Colonic mucosa (tissue), 4 donors: ENCODE measurements at regions not wholly inside any gene's neighbourhood (a gene's known extent, or its start where the extent isn't known, plus 50 kb on each side); places are given as distances from the start of the nearest gene placed in this dataset.

Source experiments
- DNase-seq: peaks from one replicate; pipeline ENCODE4 v3.0.0-alpha.2; 2020
- H3K27ac ChIP-seq: fragments of 200-600 bp; one replicate; pipeline ENCODE4 v1.8.0; 2021
- H3K27me3 ChIP-seq: fragments of 200-600 bp; one replicate; pipeline ENCODE4 v1.8.0; 2021
- H3K36me3 ChIP-seq: fragments of 200-600 bp; one replicate; pipeline ENCODE4 v1.8.0; 2021
- H3K4me1 ChIP-seq: fragments of 200-600 bp; one replicate; pipeline ENCODE4 v1.8.0; 2021; ENCODE audit warnings: mild to moderate bottlenecking
- H3K4me3 ChIP-seq: fragments of 200-600 bp; one replicate; pipeline ENCODE4 v1.8.0; 2021
- H3K9ac ChIP-seq, 2 donors: one replicate each; pipeline ENCODE4 v1.7.0; 2013; ENCODE audit warnings: control low read depth in 2 of 2, low read depth in 2 of 2, low read length in 2 of 2
- H3K9me3 ChIP-seq: fragments of 200-600 bp; one replicate; pipeline ENCODE4 v1.8.0; 2021
- CTCF ChIP-seq: fragments of 200-600 bp; IDR thresholded peaks from one replicate; pipeline ENCODE4 v1.8.0; 2022; ENCODE audit warnings: antibody characterized with exemption, mild to moderate bottlenecking
- intact Hi-C: fragments of 100-400 bp; cut with DNase I; formaldehyde crosslinking; loops from one replicate; pipeline ENCODE4 v1.14.1; 2022
- donor health status: healthy.
- donor health status: DM: no; HTN: no; CAD: no.
- donor health status: DM: no; HTN: no; CAD: no.

- no peaks in the 10 kb centered on the region for H3K4me1 ChIP-seq
- no peaks in the 10 kb centered on the region for H3K36me3 ChIP-seq
- intact Hi-C loops = no loop called here
- H3K9me3 ChIP-seq = no peaks in the 10 kb centered on the region
- no peak overlapping the region for H3K4me3 ChIP-seq
- no peaks in the 10 kb centered on the region for H3K27me3 ChIP-seq
- no peak overlapping the region for H3K9ac ChIP-seq
- TF ChIP-seq CTCF = no peak
- H3K27ac ChIP-seq = no peak overlapping the region
- no peak for DNase-seq
These were observed 1249.6 kb upstream of the FAM98A start for GRCh38 chr2:34848691-34849090.

GRCh38 chr2:34848132-34848531 is 1249.0 kb upstream of the FAM98A start:
- Histone ChIP-seq H3K4me3 (no peak overlapping the region), H3K9me3 (no peaks in the 10 kb centered on the region), H3K9ac (no peak overlapping the region), H3K27me3 (no peaks in the 10 kb centered on the region), H3K36me3 (no peaks in the 10 kb centered on the region), H3K27ac (no peak overlapping the region), H3K4me1 (no peaks in the 10 kb centered on the region)
- DNase-seq = no peak
- intact Hi-C loops = no loop called here
- TF ChIP-seq CTCF = no peak

- Histone ChIP-seq H3K36me3 (no peaks in the 10 kb centered on the region), H3K9ac (no peak overlapping the region), H3K9me3 (no peaks in the 10 kb centered on the region), H3K27me3 (no peaks in the 10 kb centered on the region), H3K4me3 (no peak overlapping the region), H3K4me1 (no peaks in the 10 kb centered on the region), H3K27ac (no peak overlapping the region)
- TF ChIP-seq CTCF = no peak
- intact Hi-C loops = no loop called here
- no peak for DNase-seq
These were observed 1245.5 kb upstream of the FAM98A start for GRCh38 chr2:34844629-34845028.

- intact Hi-C loops = no loop called here
- TF ChIP-seq CTCF = no peak
These were observed 1239.3 kb upstream of the FAM98A start for GRCh38 chr2:34838408-34838807.

GRCh38 chr2:34836361-34836760 is 1237.3 kb upstream of the FAM98A start:
- intact Hi-C loops = no loop called here
- H3K27me3 ChIP-seq = no peaks in the 10 kb centered on the region
- H3K9me3 ChIP-seq = no peaks in the 10 kb centered on the region
- DNase-seq = no peak
- no peaks in the 10 kb centered on the region for H3K36me3 ChIP-seq
- H3K27ac ChIP-seq = no peak overlapping the region
- H3K4me3 ChIP-seq = no peak overlapping the region
- H3K4me1 ChIP-seq = no peaks in the 10 kb centered on the region
- no peak for TF ChIP-seq CTCF
- H3K9ac ChIP-seq = no peak overlapping the region

More at GRCh38 chr2:34838408-34838807, 1239.3 kb upstream of the FAM98A start:
- Histone ChIP-seq H3K9me3 (no peaks in the 10 kb centered on the region), H3K36me3 (no peaks in the 10 kb centered on the region), H3K4me3 (no peak overlapping the region), H3K4me1 (no peaks in the 10 kb centered on the region), H3K9ac (no peak overlapping the region), H3K27ac (no peak overlapping the region), H3K27me3 (no peaks in the 10 kb centered on the region)
- DNase-seq = no peak

GRCh38 chr2:34831096-34831495 is 1232.0 kb upstream of the FAM98A start:
- DNase-seq = no peak
- Histone ChIP-seq H3K27me3 (no peaks in the 10 kb centered on the region), H3K27ac (no peak overlapping the region), H3K4me3 (no peak overlapping the region), H3K9me3 (no peaks in the 10 kb centered on the region), H3K36me3 (no peaks in the 10 kb centered on the region), H3K9ac (no peak overlapping the region), H3K4me1 (no peaks in the 10 kb centered on the region)
- intact Hi-C loops = no loop called here
- TF ChIP-seq CTCF = no peak
